CD8-positive, alpha-beta memory T cell (primary cell): ENCODE measurements at regions not wholly inside any gene's neighbourhood (a gene's known extent, or its start where the extent isn't known, plus 50 kb on each side); places are given as distances from the start of the nearest gene placed in this dataset.

Experiments used
- CTCF ChIA-PET: fragments of 350-600 bp; sonication (Branson Sonifier 250); formaldehyde crosslinking; loops from one replicate; lab custom pipeline; 2021; ENCODE audit warnings: antibody characterized with exemption; lab: Charles Lee
- POLR2A ChIA-PET: fragments of 350-600 bp; sonication (Branson Sonifier 250); formaldehyde crosslinking; loops from one replicate; lab custom pipeline; 2021; ENCODE audit warnings: antibody characterized with exemption; lab: Charles Lee
- DNase-seq, 5 donors: peaks; one replicate each; pipeline versions ENCODE4 v3.0.0 to v3.0.0-alpha.2; 2020 to 2022; ENCODE audit warnings: mixed read lengths in 1 of 5
- H3K27ac ChIP-seq: one replicate; pipeline ENCODE4 v1.7.0; 2013; ENCODE audit warnings: low read depth, mild to moderate bottlenecking, low read length, moderate library complexity
- H3K27me3 ChIP-seq: 2 replicates; pipeline ENCODE4 v1.7.0; 2013; ENCODE audit warnings: low read length, mild to moderate bottlenecking; ENCODE audit not compliant: insufficient read depth, poor library complexity, severe bottlenecking
- H3K36me3 ChIP-seq: 2 replicates; pipeline ENCODE4 v1.7.0; 2013; ENCODE audit warnings: mild to moderate bottlenecking, low read length, moderate library complexity; ENCODE audit not compliant: insufficient read depth
- H3K4me1 ChIP-seq: 2 replicates; pipeline ENCODE4 v1.7.0; 2013; ENCODE audit warnings: mild to moderate bottlenecking, low read length, moderate library complexity; ENCODE audit not compliant: insufficient read depth
- H3K4me3 ChIP-seq: 2 replicates; pipeline ENCODE4 v1.7.0; 2013; ENCODE audit warnings: mild to moderate bottlenecking, low read length
- H3K9me3 ChIP-seq: 2 replicates; pipeline ENCODE4 v1.7.0; 2013; ENCODE audit warnings: mild to moderate bottlenecking, low read length
- H3K27ac Mint-ChIP-seq, 8 donors: one replicate each; pipeline ENCODE4 v1.8.0; 2020 to 2021; ENCODE audit warnings: mixed read lengths in 8 of 8, mild to moderate bottlenecking in 6 of 8, inconsistent platforms in 3 of 8, moderate library complexity in 3 of 8
- H3K27me3 Mint-ChIP-seq, 2 donors: one replicate each; pipeline ENCODE4 v1.8.0; 2020 to 2021; ENCODE audit warnings: mixed read lengths in 2 of 2, mild to moderate bottlenecking in 1 of 2, moderate library complexity in 1 of 2
- H3K36me3 Mint-ChIP-seq, 3 donors: one replicate each; pipeline ENCODE4 v1.8.0; 2020 to 2021; ENCODE audit warnings: mixed read lengths in 3 of 3, inconsistent platforms in 1 of 3, mild to moderate bottlenecking in 1 of 3
- H3K4me1 Mint-ChIP-seq, 3 donors: one replicate each; pipeline ENCODE4 v1.8.0; 2020 to 2021; ENCODE audit warnings: mixed read lengths in 3 of 3, inconsistent platforms in 1 of 3, mild to moderate bottlenecking in 1 of 3
- H3K4me3 Mint-ChIP-seq, 7 donors: one replicate each; pipeline ENCODE4 v1.8.0; 2020 to 2021; ENCODE audit warnings: mixed read lengths in 7 of 7, mild to moderate bottlenecking in 6 of 7, moderate library complexity in 4 of 7, inconsistent platforms in 2 of 7
- H3K9me3 Mint-ChIP-seq, 5 donors: one replicate each; pipeline ENCODE4 v1.8.0; 2020 to 2022; ENCODE audit warnings: mixed read lengths in 5 of 5, mild to moderate bottlenecking in 3 of 5, moderate library complexity in 2 of 5, inconsistent platforms in 1 of 5

DNA sequence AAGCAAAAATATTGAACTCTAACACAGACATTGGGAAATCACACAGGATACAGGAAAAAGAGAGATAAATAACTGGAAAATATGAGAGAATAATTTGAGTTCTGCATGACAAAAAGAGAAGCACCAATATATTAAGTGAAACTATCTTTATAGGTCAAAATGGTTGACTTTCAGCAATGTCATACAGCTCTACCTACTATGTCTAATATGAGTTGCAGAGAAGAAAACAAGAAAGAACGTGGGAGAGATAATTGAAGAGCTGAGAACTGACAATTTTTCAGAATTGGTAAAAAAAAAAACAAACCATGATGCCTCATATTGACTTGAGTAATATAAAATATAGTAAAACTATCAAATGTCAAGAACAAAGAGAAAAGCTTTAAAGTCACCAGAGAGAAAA lies 221.7 kb downstream of the BCL11B start:
- Histone ChIP-seq H3K27ac (no peak overlapping the region), H3K4me3 (no peak overlapping the region), H3K4me1 (peaks cover 30% of the 10 kb centered on the region), H3K27me3 (no peaks in the 10 kb centered on the region), H3K36me3 (no peaks in the 10 kb centered on the region), H3K9me3 (no peaks in the 10 kb centered on the region)
- H3K4me3 Mint-ChIP-seq: no peak overlapping the region
- CTCF ChIA-PET: interaction anchor here (1.3 kb wide), 1 partner anchor 14 kb away, joined by 3 read pairs; no protein-coding TSS in a partner anchor
- peaks cover 3 to 17% (median 4%) of the 10 kb centered on the region in 3 donors for H3K36me3 Mint-ChIP-seq
- POLR2A ChIA-PET: no interaction called here
- peaks cover 5 to 12% (median 11%) of the 10 kb centered on the region in 5 donors for H3K9me3 Mint-ChIP-seq
- no peak for DNase-seq
- peaks cover 0 to 3% of the 10 kb centered on the region in 2 donors for H3K27me3 Mint-ChIP-seq
- H3K27ac Mint-ChIP-seq: peak overlapping the region in 1 of 8 donors; percentile 40
- H3K4me1 Mint-ChIP-seq: peaks cover 49 to 62% (median 53%) of the 10 kb centered on the region in 3 donors

DNA sequence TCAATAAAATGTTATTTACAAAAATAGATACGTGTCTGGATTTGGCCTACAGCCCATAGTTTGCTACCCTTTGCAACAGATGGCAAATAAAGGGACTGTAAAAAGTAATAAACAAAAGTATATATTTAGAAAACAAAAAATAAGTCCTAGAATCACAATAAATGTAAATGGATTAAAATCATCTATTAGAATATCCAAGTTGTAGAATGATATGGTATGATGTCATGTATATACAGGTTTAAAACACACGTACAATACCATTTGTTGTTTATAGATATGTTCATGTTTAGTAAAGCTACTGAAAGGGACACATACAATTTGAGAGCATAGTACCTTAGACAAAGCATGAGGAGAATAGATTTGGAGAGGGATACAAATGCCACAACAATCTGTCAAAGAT lies 219.5 kb downstream of the BCL11B start:
- CTCF ChIA-PET: no interaction called here
- peaks cover 5 to 12% (median 11%) of the 10 kb centered on the region in 5 donors for H3K9me3 Mint-ChIP-seq
- no peaks in the 10 kb centered on the region for H3K36me3 ChIP-seq
- H3K27me3 Mint-ChIP-seq: peaks cover 0 to 3% of the 10 kb centered on the region in 2 donors
- peaks cover 57 to 65% (median 62%) of the 10 kb centered on the region in 3 donors for H3K4me1 Mint-ChIP-seq
- H3K9me3 ChIP-seq: no peaks in the 10 kb centered on the region
- H3K27ac ChIP-seq: no peak overlapping the region
- no peaks in the 10 kb centered on the region for H3K27me3 ChIP-seq
- H3K4me1 ChIP-seq: peaks cover 33% of the 10 kb centered on the region
- POLR2A ChIA-PET: no interaction called here
- H3K4me3 ChIP-seq: no peak overlapping the region
- H3K27ac Mint-ChIP-seq: no peak overlapping the region
- no peak overlapping the region for H3K4me3 Mint-ChIP-seq
- DNase-seq: no peak
- peaks cover 2 to 17% (median 3%) of the 10 kb centered on the region in 3 donors for H3K36me3 Mint-ChIP-seq

DNA sequence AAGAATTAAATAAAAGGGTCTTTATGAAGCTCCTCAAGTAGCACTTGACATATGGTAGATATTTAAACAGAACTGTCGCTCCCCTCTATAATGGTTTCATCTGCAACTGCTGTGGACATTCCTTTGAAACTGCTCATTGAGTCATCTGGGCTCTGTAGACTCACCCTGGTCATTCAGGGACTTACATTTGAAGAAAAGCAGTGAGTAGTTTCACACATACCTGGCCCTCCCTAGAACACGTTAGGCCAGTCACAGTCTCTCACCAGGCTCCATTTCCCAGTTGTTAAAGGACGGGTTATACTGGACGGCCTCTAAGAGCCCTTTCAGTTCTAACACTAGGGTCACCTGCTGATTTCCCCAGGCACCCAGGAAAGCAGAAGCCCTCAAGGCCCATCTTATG lies 217.0 kb downstream of the BCL11B start:
- H3K27ac Mint-ChIP-seq: peak overlapping the region in 4 of 8 donors; percentile 17 to 89 (median 46)
- H3K27me3 ChIP-seq: no peaks in the 10 kb centered on the region
- POLR2A ChIA-PET: no interaction called here
- no peaks in the 10 kb centered on the region for H3K36me3 ChIP-seq
- H3K9me3 ChIP-seq: no peaks in the 10 kb centered on the region
- H3K27me3 Mint-ChIP-seq: no peaks in the 10 kb centered on the region
- no peak for DNase-seq
- H3K27ac ChIP-seq: no peak overlapping the region
- H3K36me3 Mint-ChIP-seq: peaks cover 2 to 13% (median 3%) of the 10 kb centered on the region in 3 donors
- H3K4me1 ChIP-seq: peaks cover 21% of the 10 kb centered on the region
- H3K9me3 Mint-ChIP-seq: peaks cover 5 to 12% (median 11%) of the 10 kb centered on the region in 5 donors
- no peak overlapping the region for H3K4me3 ChIP-seq
- CTCF ChIA-PET: no interaction called here
- H3K4me3 Mint-ChIP-seq: peak overlapping the region in 1 of 7 donors; percentile 82
- H3K4me1 Mint-ChIP-seq: peaks cover 34 to 44% (median 40%) of the 10 kb centered on the region in 3 donors

DNA sequence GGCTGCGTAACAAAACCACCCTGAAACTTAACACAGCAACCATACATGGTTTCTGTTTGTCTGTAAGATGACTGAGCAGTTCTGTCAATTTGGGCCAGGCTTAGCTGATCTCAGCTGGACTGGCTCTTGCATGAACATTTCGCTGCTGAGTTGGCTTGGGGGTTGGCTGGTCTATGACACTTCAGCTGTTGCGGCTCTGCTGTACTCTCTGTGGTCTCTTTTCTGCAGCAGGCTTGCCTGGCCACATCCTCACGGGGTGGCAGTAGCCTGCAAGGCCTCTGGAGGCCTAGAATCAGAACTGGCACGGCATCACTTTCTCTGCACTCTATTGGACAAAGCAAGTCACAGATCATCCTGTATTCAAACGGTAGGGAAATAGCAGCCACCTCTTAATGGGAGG lies 216.2 kb downstream of the BCL11B start:
- peaks cover 5 to 12% (median 11%) of the 10 kb centered on the region in 5 donors for H3K9me3 Mint-ChIP-seq
- peaks cover 2 to 11% (median 3%) of the 10 kb centered on the region in 3 donors for H3K36me3 Mint-ChIP-seq
- Histone ChIP-seq H3K36me3 (no peaks in the 10 kb centered on the region), H3K4me3 (no peak overlapping the region), H3K27me3 (no peaks in the 10 kb centered on the region), H3K9me3 (no peaks in the 10 kb centered on the region), H3K27ac (no peak overlapping the region), H3K4me1 (peaks cover 17% of the 10 kb centered on the region)
- ChIA-PET POLR2A (interaction anchor here (1.0 to 1.3 kb wide), 2 partner anchors 9 to 206 kb away, joined by 3 read pairs; no protein-coding TSS in a partner anchor), CTCF (interaction anchor here (1.3 kb wide), 1 partner anchor 216 kb away, joined by 3 read pairs; the partner anchor contains the start of gene BCL11B)
- peaks cover 28 to 36% (median 34%) of the 10 kb centered on the region in 3 donors for H3K4me1 Mint-ChIP-seq
- H3K27ac Mint-ChIP-seq: peak overlapping the region; percentile 17 to 93 (median 87)
- DNase-seq: peak; percentile 30 to 87 (median 60)
- H3K4me3 Mint-ChIP-seq: peak overlapping the region in 6 of 7 donors; percentile 4 to 82 (median 36)
- no peaks in the 10 kb centered on the region for H3K27me3 Mint-ChIP-seq

DNA sequence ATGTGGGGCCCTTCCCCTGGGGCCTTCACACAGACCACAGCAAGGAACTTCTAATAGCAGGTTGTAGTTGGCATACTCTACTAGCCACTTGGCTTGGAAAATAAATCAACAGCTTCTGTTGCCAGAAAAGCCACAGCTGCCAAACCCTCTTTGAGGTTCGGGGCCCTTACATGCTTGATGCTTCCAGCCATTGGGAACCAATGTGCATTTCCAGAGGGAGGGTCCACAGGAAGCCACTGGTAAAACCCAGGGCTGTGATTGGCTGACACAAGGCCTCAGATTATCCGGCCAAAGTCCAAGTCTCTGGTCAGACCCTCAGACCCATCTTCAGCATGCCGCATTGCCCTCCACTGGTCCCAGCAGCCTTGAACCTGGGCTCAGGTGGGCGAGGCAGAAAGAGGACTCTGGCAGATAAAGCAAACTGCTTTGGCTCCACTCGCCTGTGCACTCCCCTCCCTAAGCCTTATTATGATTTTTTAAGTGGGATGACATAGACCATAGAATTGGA lies 214.4 kb downstream of the BCL11B start:
- H3K27ac Mint-ChIP-seq: peak overlapping the region in 1 of 8 donors; percentile 81
- no peak overlapping the region for H3K4me3 ChIP-seq
- no peak overlapping the region for H3K4me3 Mint-ChIP-seq
- no peaks in the 10 kb centered on the region for H3K9me3 ChIP-seq
- POLR2A ChIA-PET: no interaction called here
- H3K9me3 Mint-ChIP-seq: no peaks in the 10 kb centered on the region
- H3K27me3 Mint-ChIP-seq: no peaks in the 10 kb centered on the region
- H3K4me1 Mint-ChIP-seq: peaks cover 28 to 36% (median 34%) of the 10 kb centered on the region in 3 donors
- CTCF ChIA-PET: no interaction called here
- no peaks in the 10 kb centered on the region for H3K36me3 Mint-ChIP-seq
- H3K27ac ChIP-seq: no peak overlapping the region
- no peak for DNase-seq
- H3K4me1 ChIP-seq: peaks cover 17% of the 10 kb centered on the region
- no peaks in the 10 kb centered on the region for H3K27me3 ChIP-seq
- no peaks in the 10 kb centered on the region for H3K36me3 ChIP-seq

DNA sequence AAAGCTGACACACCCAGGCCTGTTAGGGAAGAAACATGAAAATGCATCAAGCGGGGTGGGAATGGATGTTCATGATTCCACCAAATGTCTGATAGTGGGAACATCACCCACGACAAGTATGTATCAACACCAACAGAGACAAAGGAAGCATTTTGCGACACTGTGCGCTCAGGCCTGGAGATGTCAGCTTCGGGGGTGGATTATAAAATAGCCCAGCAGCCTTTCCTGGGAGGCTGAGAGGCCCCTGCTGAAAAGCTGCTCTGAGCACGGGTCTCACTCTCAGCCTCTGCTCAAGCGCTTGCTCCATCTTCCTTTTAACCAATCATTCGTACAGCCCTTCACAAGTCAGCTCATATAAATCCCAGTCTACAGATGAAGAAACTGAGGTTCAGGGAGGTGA lies 213.5 kb downstream of the BCL11B start:
- H3K36me3 ChIP-seq: no peaks in the 10 kb centered on the region
- Mint-ChIP-seq H3K4me3 (no peak overlapping the region), H3K36me3 (no peaks in the 10 kb centered on the region), H3K9me3 (no peaks in the 10 kb centered on the region), H3K27ac (no peak overlapping the region), H3K27me3 (no peaks in the 10 kb centered on the region), H3K4me1 (peaks cover 28 to 36% (median 34%) of the 10 kb centered on the region in 3 donors)
- ChIA-PET CTCF (interaction anchor here (1.2 kb wide), 1 partner anchor 111 kb away, joined by 3 read pairs; no protein-coding TSS in a partner anchor), POLR2A (no interaction called here)
- no peak overlapping the region for H3K4me3 ChIP-seq
- no peaks in the 10 kb centered on the region for H3K27me3 ChIP-seq
- DNase-seq: no peak
- no peak overlapping the region for H3K27ac ChIP-seq
- H3K9me3 ChIP-seq: no peaks in the 10 kb centered on the region
- peaks cover 17% of the 10 kb centered on the region for H3K4me1 ChIP-seq

DNA sequence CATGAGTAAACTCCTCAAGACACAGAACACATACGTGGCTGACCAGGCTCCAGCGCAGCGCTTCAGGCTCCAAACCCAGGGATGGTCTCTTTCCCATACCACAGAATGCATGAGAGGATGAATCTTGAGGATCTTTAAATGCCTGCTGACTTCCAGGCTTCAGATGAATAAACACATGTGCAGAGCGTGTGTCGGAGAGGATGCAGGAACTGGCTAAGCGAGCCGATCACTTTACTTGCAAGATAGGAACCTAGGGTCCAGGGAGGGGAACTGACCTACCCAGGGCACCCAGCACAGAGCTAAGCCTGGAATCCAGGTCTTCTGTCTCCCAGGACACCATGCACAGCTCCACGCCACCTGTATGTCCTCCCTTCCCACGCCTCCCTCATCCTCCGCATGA lies 209.8 kb downstream of the BCL11B start:
- Histone ChIP-seq H3K27ac (no peak overlapping the region), H3K9me3 (no peaks in the 10 kb centered on the region), H3K4me1 (no peaks in the 10 kb centered on the region), H3K4me3 (no peak overlapping the region), H3K36me3 (no peaks in the 10 kb centered on the region), H3K27me3 (no peaks in the 10 kb centered on the region)
- Mint-ChIP-seq H3K27me3 (no peaks in the 10 kb centered on the region), H3K27ac (peak overlapping the region in 1 of 8 donors; percentile 67), H3K36me3 (no peaks in the 10 kb centered on the region), H3K4me1 (peaks cover 0 to under 1% (median under 1%) of the 10 kb centered on the region in 3 donors), H3K4me3 (no peak overlapping the region), H3K9me3 (no peaks in the 10 kb centered on the region)
- ChIA-PET CTCF (no interaction called here), POLR2A (no interaction called here)
- DNase-seq: no peak

DNA sequence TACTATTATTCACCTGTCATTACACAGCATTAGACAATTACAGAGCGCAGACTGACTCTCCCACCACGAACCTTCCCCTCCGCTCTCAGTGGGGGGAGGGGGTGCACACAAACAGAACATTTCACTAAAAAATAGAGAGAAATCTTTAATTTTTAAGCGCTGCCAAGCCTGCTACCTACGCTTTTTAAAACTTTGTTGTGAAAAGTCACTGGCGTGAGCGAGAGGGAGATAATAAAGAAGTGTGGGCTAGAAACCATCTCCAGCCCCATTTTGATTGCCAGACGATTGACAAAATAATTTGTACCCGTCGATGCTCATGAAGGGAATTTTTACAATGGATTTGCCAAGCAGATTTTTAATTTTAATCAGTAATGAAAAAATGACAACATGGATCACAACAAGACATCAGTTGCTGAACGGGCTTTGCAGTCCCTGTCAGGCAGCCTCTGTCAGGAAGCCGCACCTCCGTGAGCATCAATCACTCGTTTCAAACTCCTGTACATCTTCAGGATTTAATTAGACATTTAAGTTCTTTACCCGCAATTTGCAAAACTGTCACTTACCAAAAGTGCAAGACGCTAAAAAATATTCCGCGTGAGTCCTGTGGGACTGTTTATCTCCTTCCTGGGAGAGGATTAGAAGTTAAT lies 209.1 kb downstream of the BCL11B start:
- no peaks in the 10 kb centered on the region for H3K9me3 ChIP-seq
- no peaks in the 10 kb centered on the region for H3K4me1 ChIP-seq
- DNase-seq: no peak
- no peaks in the 10 kb centered on the region for H3K36me3 ChIP-seq
- ChIA-PET CTCF (no interaction called here), POLR2A (no interaction called here)
- no peak overlapping the region for H3K27ac ChIP-seq
- H3K27me3 ChIP-seq: no peaks in the 10 kb centered on the region
- Mint-ChIP-seq H3K9me3 (no peaks in the 10 kb centered on the region), H3K4me3 (no peak overlapping the region), H3K4me1 (no peaks in the 10 kb centered on the region), H3K36me3 (no peaks in the 10 kb centered on the region), H3K27me3 (no peaks in the 10 kb centered on the region), H3K27ac (peak overlapping the region in 1 of 8 donors; percentile 86)
- H3K4me3 ChIP-seq: no peak overlapping the region
